HG03064 (cell line): ENCODE measurements at regions not wholly inside any gene's neighbourhood (a gene's known extent, or its start where the extent isn't known, plus 50 kb on each side); places are given as distances from the start of the nearest gene placed in this dataset.
"Not testable (repeated sequence)": the region's sequence is repeated elsewhere in the genome, so short reads cannot be mapped to it uniquely, and the experiment has no call there.

Experiments used
- ATAC-seq: cut with Tn5 transposase; IDR thresholded peaks from one replicate; pipeline ENCODE4 v1.9.1; 2021; ENCODE audit warnings: low read depth; ENCODE audit not compliant: unreplicated experiment

DNA sequence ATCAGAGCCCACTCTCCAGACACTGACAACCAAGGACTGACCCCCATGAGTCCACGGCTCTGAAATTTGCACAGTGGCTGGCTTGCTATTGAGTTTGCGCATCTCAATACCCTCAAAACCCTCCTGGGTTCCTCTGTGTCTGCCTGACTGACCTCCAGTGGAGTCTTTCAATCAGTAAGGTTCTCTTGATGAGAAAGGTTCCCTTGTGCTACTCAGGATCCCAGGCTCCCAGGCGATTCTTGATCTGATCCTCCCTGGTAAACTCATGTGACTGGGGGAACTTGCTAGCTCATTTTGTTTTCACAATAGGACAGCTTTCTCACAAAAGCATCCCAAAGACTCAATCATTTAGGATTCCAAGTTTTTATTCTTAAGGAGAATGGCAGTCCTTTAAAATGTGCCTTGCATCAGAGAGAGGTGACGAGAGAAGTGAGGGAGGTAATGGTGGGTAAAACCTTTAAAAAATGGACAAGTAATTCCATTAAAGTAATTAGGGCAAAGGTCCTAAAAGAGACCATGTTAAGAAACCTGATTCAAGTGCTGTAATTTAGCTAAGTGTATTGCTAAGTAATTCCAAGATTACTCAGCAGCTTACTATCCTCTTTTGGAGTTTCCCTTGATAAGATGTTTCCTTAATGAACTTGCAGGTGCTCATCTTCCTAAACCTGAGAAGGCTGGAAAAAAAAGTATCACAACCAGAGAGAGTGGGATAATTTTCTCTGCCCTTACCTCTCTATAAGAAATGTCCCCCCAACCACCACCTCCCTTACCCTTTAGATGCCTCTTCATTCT lies 304.7 kb upstream of the SGK1 start:
- no peak for ATAC-seq

DNA sequence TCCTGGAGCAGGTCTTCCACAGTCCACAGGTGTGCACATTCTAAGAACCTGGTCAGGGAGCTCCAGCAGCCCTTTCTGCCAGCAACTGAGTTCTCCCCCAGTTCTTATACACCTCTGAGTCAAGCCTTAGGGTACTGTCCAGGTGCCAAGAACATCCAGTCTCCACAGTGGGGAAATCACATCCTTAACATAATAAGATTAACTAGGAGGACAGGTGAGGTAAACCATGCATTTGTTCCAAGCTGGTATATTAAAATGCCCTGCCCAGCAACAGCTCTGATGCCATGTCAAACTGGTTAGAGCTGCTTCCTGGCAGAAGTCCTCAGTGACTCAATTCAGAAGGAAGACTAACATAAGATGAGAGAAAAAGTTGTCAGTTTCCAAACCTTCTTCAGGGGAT lies 303.9 kb upstream of the SGK1 start:
- no peak for ATAC-seq

DNA sequence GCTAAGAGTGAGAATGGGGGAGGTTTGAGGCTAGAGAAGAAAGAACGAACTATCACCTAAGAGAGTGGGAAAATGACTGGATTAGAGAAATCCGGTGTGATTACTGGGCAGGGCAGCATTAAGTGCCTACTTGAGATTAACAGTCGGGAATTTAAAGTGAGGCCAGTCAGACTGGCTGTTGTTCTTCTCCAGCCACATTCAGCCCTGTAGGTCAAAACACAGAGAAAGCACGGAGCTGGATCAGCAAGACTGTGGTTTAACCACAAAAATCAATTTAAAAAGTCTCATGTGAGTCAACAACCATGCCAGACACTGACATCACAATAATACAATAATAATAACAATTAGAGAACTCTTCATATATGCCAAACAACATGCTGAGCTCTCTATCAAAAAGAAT lies 301.9 kb upstream of the SGK1 start:
- no peak for ATAC-seq

- no peak for ATAC-seq
Measured at GRCh38 chr6:134619077-134619476, 301.2 kb upstream of the SGK1 start.

DNA sequence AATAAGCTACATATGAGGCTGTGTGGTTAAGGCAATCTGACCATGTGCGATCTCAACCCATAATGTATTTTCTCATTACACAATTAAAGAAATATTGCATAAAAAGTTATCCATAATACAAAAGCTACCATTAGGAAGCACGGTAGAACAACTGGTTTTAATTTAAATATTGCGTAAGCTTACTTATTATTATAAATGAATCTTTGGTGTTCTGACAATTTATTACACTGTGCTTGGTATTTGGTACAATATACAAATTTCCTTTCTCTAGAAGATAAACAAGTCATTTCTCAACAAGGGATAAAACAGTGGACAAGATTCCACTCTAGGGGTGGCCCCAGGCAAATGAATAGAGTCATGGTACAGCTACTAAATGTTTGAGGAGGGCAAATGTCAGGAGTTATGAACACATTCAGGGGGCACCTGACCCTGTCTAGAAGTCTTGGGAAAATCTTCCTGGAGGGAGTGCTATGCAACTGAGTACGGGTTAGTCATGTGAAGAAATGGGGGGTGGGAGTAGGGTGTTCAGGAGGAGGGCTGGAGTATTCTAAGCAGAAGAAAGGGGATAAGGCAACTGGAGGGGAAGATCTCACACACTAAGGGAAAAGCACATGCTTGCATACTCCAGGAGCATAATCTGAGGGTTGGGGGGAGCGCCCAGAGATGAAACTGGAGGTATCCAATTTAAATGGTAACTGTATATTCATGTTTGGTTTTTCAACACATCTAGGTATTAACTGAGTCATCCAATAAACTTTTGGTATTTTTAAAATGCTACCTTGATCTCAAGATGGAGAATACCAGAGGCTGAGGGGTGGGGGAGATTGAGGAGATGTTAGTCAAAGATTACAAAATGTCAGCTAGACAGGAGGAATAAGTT lies 296.9 kb upstream of the SGK1 start:
- ATAC-seq = no peak

- ATAC-seq = not testable (repeated sequence)
Measured at GRCh38 chr6:134612128-134612527, 294.2 kb upstream of the SGK1 start.

DNA sequence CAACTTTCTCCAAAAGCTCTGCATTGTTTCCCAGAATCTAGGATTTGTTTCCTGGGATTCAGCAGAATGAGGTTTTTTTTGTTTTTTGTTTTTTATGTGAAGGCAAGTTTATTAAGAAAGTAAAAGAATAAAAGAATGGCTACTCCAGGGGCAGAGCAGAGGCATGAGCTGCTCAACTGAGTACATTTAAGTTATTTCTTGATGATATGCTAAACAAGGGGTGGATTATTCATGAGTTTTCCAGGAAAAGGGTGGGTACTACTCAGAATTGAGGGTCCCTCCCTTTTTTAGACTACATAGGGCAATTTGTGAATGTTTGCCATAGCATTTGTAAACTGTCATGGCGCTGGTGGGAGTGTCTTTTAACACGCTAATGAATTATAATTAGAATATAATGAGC lies 292.5 kb upstream of the SGK1 start:
- ATAC-seq = no peak

- no peak for ATAC-seq
Measured at GRCh38 chr6:134609716-134610261, 291.9 kb upstream of the SGK1 start.

DNA sequence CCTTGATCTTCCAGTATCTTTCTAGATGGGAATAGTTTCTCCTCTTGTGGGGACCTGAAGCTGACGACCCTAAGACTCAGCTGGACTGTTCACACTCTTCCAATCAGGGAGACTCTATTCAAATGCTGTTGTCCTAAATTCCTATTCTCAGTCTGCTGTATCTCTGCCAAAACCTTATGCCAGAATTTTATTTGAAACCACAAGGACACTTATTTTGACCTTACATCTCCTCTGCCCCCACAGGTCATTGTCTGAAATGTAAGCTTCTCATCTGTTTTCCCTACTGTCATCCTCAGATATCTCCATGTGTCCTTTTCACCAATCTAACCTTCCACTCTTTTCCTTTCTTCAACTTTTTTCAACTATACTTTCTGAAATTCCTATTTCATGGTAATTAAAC lies 289.5 kb upstream of the SGK1 start:
- ATAC-seq = no peak

DNA sequence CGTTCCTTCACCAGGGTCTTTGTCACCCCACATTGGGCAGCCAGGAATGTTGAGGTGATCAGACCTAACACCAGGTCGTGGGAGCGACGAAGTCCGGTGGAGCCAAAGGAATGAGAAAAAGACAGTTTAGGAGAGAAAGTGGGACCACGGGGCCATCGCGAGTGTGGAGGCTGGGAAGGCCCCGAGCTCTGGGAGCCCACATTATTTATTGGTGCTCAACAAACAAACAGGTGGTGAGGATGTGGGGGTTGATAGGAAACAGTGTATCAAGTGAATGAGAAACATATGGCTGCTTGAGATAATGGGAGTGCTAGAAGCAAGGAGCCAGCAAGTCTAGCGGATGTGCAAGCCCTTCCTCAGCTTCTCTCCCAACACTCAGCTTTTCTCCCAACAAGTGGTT lies 287.1 kb upstream of the SGK1 start:
- no peak for ATAC-seq

- ATAC-seq = no peak
Measured at GRCh38 chr6:134604014-134604676, 286.2 kb upstream of the SGK1 start.

DNA sequence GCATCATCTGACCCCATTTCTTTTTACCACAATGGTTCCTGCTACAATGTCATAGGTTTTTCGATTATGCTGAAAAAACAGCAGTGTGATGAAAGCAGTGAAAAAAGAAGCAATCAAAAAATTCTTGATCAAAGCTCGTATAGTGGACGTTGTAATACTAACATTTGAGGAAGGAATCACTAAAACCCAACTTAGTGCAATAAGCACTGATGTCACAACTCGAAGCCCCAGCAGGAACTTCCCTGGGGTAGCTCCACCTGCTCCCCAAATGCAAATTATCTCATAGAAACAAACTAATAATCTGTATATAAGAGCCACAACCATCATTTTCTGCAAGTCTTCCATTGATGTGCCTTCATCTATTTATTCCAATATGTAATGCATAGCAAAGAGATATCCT lies 285.6 kb upstream of the SGK1 start:
- ATAC-seq = no peak

DNA sequence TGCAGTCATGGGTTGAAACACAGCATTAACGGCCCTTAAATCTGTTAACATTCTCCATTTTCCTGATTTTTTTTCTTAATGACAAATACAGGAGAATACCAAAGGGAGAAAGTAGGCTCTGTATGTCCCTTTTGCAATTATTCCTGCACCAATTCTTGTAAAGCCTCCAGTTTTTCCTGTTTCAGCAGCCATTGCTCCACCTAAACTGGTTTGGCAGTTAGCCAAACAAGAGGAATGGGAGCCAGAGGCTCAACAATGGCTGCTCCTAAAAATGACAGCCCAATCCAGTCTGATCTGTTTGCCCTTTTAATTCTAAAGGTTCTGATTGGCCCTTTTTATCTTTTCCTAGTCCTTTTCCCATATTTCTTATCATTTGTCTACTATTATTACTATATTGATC lies 284.2 kb upstream of the SGK1 start:
- ATAC-seq = no peak

DNA sequence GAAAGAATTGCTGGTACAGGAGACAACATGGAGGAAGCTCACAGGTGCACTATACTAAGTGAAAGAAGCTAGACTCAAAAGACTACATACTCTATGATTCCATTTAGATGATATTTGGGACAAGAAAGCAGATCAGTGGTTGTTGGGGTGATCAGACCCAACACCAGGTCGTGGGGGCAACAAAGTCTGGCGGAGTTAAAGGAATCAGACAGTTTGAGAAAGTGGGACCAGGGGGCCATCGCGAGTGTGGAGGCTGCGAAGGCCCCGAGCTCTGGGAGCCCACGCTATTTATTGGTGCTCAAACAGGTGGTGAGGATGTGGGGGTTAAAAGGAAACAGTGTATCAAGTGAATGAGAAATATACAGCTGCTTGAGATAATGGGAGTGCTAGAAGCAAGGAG lies 282.8 kb upstream of the SGK1 start:
- no peak for ATAC-seq

GRCh38 chr6:134599079-134599478 lies 281.2 kb upstream of the SGK1 start:
- no peak for ATAC-seq

- no peak for ATAC-seq
Measured at GRCh38 chr6:134596191-134596590, 278.3 kb upstream of the SGK1 start.

GRCh38 chr6:134594881-134595280 lies 277.0 kb upstream of the SGK1 start:
- ATAC-seq = no peak

DNA sequence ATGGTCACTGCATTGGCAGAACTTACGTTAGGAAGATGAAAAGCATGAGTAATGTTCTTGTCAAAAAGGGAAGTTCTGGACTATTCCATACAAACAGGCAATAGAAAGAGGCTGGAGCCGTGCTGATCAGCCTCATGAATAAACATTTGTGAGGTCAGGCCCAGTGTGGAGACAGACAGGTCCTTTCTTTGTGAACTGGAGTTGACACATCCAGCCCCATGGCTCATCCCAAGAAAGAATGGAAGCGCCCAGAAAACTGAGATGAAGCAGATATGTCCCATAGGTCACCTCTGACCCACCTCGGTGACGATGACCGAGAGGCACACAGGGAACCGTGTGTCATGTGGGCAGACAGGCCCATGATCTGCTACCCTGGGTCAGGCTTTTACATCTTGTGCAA lies 276.0 kb upstream of the SGK1 start:
- ATAC-seq = no peak

- ATAC-seq = no peak
Measured at GRCh38 chr6:134593442-134593841, 275.5 kb upstream of the SGK1 start.

GRCh38 chr6:134593024-134593423 lies 275.1 kb upstream of the SGK1 start:
- no peak for ATAC-seq

DNA sequence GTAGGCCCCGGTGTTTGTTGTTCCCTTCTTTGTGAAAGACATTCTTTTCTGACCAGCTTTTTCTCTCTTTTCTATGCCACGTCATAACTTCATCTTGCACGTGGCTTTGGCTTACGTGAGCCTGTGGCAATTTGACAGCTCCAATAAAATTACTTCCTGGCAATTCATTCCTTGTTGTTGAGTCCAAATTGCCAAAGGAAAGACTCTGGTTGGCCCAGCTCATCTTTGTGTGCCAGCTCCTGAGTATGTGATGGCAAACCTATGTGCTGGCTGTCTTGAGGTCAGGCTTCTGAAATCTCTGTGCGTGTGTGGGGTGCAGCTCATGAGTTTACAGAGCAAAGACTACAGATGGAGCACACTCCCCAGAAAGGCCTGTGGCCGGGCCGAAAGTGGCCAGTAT lies 272.5 kb upstream of the SGK1 start:
- no peak for ATAC-seq
